ENCODE measurements at regions not wholly inside any gene's neighbourhood (a gene's known extent, or its start where the extent isn't known, plus 50 kb on each side); places are given as distances from the start of the nearest gene placed in this dataset.

GRCh38 chr10:35884657-35885071 is 242.6 kb upstream of the FZD8 start:
- TF ChIP-seq CTCF (conservative IDR thresholded peaks at IDR 0.05 in 1 of 2, IDR thresholded peaks at IDR 0.05 in 1 of 2; ENCODE audit: low read depth in 1 of 2, low read length in 2 of 2) = no peak
- no peak for TF ChIP-seq EZH2 (IDR thresholded peaks at IDR 0.05; ENCODE audit: low read length, missing control alignments)

Data from fibroblast of lung (primary cell).